Activated CD4-positive, alpha-beta T cell treated with anti-CD3 and anti-CD28 coated beads, Interleukin-2, amount 10 ng/mL, durations not matched to agents 7 days and 5 days (primary cell): ENCODE measurements at regions not wholly inside any gene's neighbourhood (a gene's known extent, or its start where the extent isn't known, plus 50 kb on each side); places are given as distances from the start of the nearest gene placed in this dataset.

Source experiments
- CTCF ChIA-PET: fragments of 350-600 bp; sonication (Branson Sonifier 250); formaldehyde crosslinking; loops from one replicate; lab custom pipeline; 2021; ENCODE audit warnings: antibody characterized with exemption; lab: Charles Lee
- POLR2A ChIA-PET: fragments of 350-600 bp; sonication (Branson Sonifier 250); formaldehyde crosslinking; loops from one replicate; lab custom pipeline; 2021; ENCODE audit warnings: antibody characterized with exemption; lab: Charles Lee
- DNase-seq: peaks from one replicate; pipeline ENCODE4 v3.0.0-alpha.2; 2020
- H3K27ac Mint-ChIP-seq: one replicate; pipeline ENCODE4 v1.8.0; 2021; ENCODE audit warnings: mild to moderate bottlenecking, moderate library complexity, mixed read lengths
- H3K27me3 Mint-ChIP-seq: one replicate; pipeline ENCODE4 v1.8.0; 2021; ENCODE audit warnings: mixed read lengths
- H3K36me3 Mint-ChIP-seq: one replicate; pipeline ENCODE4 v1.8.0; 2021; ENCODE audit warnings: low read depth, mixed read lengths
- H3K4me1 Mint-ChIP-seq: one replicate; pipeline ENCODE4 v1.8.0; 2021; ENCODE audit warnings: mixed read lengths
- H3K4me3 Mint-ChIP-seq: one replicate; pipeline ENCODE4 v1.8.0; 2021; ENCODE audit warnings: mild to moderate bottlenecking, moderate library complexity, mixed read lengths
- H3K9me3 Mint-ChIP-seq: one replicate; pipeline ENCODE4 v1.8.0; 2021; ENCODE audit warnings: mixed read lengths

DNA sequence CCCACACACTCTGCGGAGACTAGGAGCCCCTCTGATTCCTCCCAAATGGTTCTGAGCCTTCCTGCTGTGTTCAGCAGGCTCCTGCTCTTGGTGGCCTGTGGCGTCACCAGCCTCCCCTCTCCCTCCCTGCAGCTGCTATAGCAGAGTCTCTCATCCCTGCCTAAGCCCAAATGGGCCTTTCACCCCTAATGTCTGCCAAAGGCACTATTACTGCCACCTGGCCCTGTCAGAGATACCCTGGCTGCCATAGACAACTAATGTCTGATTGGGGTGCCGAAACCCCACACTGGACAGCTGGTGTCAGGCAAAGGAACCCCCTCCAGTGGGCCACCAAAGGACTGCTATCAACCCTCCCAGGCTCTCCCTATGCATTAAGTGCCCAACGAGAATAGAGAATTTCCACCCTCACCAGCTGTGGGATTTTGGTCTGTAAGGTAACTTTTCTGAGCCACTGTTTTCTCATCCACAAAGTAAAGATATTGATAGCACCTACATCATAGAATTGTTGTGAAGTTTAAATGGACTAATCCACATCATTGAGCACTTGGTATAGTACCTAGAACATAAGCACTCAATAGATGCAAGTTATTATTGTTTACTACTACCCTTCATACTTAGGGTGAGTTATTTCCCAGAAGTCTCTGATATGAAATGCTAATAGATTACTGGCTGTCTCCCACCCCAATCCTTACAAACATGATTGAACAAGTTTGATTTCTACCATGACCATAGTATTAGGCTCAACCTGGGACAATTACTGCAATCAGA, 421.3 kb downstream of the MID1IP1 start:
- DNase-seq = no peak
- ChIA-PET POLR2A (no interaction called here), CTCF (interaction anchor here (1.3 kb wide), 1 partner anchor 20 kb away, joined by 4 read pairs; no protein-coding TSS in a partner anchor)
- H3K27ac Mint-ChIP-seq = no peak overlapping the region
- H3K9me3 Mint-ChIP-seq = no peaks in the 10 kb centered on the region
- H3K4me1 Mint-ChIP-seq = no peaks in the 10 kb centered on the region
- H3K4me3 Mint-ChIP-seq = no peak overlapping the region
- H3K36me3 Mint-ChIP-seq = no peaks in the 10 kb centered on the region
- no peaks in the 10 kb centered on the region for H3K27me3 Mint-ChIP-seq

DNA sequence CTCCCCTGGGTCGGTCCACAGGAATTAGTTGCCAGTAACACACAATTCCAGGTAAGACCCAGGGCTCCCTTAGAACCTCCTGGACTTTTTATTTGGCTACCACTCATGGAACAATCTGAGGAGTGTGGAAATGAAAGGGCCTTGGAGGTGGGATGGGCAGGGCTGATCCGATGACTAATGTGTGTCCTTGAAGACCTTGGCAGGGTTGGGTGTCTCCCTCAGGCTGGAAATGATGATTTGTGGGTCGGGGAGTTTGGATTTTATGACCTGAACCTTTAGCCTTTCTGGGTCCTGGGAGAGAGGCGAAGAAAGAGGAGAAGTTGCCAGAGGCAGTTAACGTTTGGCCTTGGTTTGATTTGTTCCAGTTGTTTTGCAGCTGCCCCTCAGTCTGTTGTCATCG, 425.0 kb downstream of the MID1IP1 start:
- H3K27me3 Mint-ChIP-seq = no peaks in the 10 kb centered on the region
- ChIA-PET POLR2A (no interaction called here), CTCF (interaction anchor here (1.4 to 2.8 kb wide), 3 partner anchors 12 to 17 kb away, joined by 5 to 11 read pairs (median 10); no protein-coding TSS in a partner anchor)
- H3K4me3 Mint-ChIP-seq = no peak overlapping the region
- no peak overlapping the region for H3K27ac Mint-ChIP-seq
- DNase-seq = no peak
- H3K4me1 Mint-ChIP-seq = no peaks in the 10 kb centered on the region
- H3K9me3 Mint-ChIP-seq = no peaks in the 10 kb centered on the region
- H3K36me3 Mint-ChIP-seq = no peaks in the 10 kb centered on the region

DNA sequence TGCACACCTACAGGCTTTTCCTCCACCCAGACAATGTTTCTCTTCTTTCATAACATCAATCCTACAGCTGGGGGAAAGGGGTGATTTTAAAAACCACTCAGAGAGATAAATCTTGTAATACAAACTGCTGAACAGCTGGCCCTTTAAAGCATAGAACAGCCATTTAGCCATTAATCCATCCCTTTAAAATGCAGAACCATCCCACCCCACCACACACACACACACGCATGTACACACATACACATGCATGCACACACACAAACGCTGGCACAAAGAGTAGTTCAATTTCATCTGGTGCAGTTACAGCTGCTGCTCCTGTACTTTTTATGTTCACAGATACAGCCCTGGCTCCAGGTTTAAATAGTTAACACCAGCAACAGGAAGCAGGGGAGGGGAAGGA, 426.1 kb downstream of the MID1IP1 start:
- Mint-ChIP-seq H3K4me3 (no peak overlapping the region), H3K36me3 (no peaks in the 10 kb centered on the region), H3K27ac (no peak overlapping the region), H3K4me1 (no peaks in the 10 kb centered on the region), H3K27me3 (no peaks in the 10 kb centered on the region), H3K9me3 (no peaks in the 10 kb centered on the region)
- ChIA-PET POLR2A (no interaction called here), CTCF (interaction anchor here (1.1 to 1.4 kb wide), 2 partner anchors 12 to 505 kb away, joined by 3 read pairs; no protein-coding TSS in a partner anchor)
- DNase-seq = no peak

DNA sequence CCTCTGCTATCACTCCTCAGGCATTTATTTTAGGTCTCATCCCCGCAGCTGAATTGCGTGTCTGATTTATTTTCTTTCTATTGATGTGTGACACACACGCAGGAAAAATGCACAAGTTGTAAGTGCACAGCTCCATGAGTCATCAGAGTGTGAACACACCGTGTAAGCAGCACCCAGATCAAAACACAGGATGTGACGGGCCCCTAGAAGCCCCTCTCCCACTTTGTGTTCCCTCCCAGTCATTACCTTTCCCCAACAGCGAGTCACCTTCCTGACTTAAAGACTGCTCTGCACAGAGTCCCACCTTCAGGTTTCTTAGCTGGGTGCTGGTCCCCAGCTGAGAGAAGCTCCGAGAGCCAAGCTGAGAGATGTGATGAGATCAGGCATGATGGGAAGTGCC, 436.7 kb downstream of the MID1IP1 start:
- no peak overlapping the region for H3K27ac Mint-ChIP-seq

DNA sequence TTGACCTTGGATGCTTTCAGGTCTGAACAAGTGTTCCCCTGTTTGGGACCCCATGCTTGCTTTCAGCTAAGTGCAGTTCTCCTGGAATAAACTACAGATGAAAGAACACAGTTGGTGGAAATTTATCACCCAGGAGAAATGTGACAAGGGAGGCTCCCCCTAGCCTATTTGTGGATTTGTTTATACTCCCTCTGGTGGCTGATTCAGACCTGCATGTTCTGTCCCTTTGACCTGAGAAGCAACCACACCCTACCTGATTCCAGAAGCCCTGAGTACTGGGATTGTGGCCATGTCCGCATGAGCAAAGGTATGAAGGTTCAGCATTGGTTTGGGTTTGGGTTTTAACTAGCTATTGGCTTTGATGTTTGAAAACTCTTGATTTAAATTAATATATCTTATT, 440.9 kb downstream of the MID1IP1 start:
- Mint-ChIP-seq H3K27me3 (no peaks in the 10 kb centered on the region), H3K4me3 (no peak overlapping the region), H3K4me1 (peaks cover 6% of the 10 kb centered on the region), H3K9me3 (no peaks in the 10 kb centered on the region), H3K27ac (no peak overlapping the region), H3K36me3 (no peaks in the 10 kb centered on the region)
- CTCF ChIA-PET = interaction anchor here (0.6 to 2.5 kb wide), 6 partner anchors 12 to 569 kb away, joined by 3 to 11 read pairs (median 4); no protein-coding TSS in a partner anchor
- DNase-seq = peak; percentile 19
- POLR2A ChIA-PET = no interaction called here

More for the DNA sequence above, 436.7 kb downstream of the MID1IP1 start:
- Mint-ChIP-seq H3K36me3 (no peaks in the 10 kb centered on the region), H3K27me3 (no peaks in the 10 kb centered on the region), H3K4me1 (peaks cover 6% of the 10 kb centered on the region), H3K4me3 (no peak overlapping the region), H3K9me3 (peaks cover 6% of the 10 kb centered on the region)
- ChIA-PET CTCF (interaction anchor here (0.8 to 3.0 kb wide), 5 partner anchors 13 to 150 kb away, joined by 3 to 10 read pairs (median 3); no protein-coding TSS in a partner anchor), POLR2A (no interaction called here)
- DNase-seq = no peak

DNA sequence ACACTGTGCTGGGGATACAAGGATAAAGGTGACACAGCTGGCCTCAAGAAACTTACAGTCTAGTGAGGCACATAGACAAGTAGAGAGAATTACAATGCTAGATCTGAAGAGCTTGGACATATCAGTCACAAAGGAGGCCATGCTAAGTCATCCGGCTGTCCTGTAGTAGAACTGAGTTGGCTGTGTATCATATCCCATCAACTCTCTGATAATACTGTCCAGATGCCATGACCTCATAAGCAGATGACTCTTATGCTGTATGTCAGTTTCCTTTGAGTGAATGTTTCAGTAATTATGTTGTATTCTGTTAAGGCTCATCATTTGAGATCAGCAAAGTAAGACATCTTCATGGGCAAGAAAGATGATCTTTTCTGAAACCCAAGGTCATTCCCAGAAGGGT, 442.9 kb downstream of the MID1IP1 start:
- H3K4me1 Mint-ChIP-seq = no peaks in the 10 kb centered on the region
- POLR2A ChIA-PET = no interaction called here
- H3K27ac Mint-ChIP-seq = no peak overlapping the region
- no peaks in the 10 kb centered on the region for H3K27me3 Mint-ChIP-seq
- DNase-seq = no peak
- H3K36me3 Mint-ChIP-seq = no peaks in the 10 kb centered on the region
- no peaks in the 10 kb centered on the region for H3K9me3 Mint-ChIP-seq
- H3K4me3 Mint-ChIP-seq = no peak overlapping the region
- CTCF ChIA-PET = interaction anchor here (2.5 kb wide), 1 partner anchor 19 kb away, joined by 11 read pairs; no protein-coding TSS in a partner anchor

DNA sequence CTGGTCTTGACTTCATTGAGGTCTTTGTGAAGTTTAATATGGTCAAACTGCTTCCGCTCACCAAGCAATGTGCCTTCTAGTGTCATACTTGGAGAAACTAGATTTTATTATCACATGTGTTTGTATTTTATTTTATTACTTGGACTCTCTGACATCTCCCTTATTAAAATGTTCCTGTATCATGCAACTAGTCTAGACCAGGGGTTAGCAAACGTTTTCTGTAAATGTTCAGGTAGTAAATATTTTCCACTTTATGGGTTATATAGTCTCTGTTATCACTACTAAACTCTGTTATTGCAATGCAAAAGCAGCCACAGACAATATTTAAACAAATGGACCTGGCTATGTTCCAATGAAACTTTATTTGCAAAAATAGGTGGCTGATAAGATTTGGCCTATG, 443.8 kb downstream of the MID1IP1 start:
- CTCF ChIA-PET = no interaction called here
- Mint-ChIP-seq H3K36me3 (no peaks in the 10 kb centered on the region), H3K27me3 (no peaks in the 10 kb centered on the region), H3K4me3 (no peak overlapping the region), H3K4me1 (no peaks in the 10 kb centered on the region), H3K27ac (no peak overlapping the region), H3K9me3 (no peaks in the 10 kb centered on the region)
- POLR2A ChIA-PET = no interaction called here
- no peak for DNase-seq

DNA sequence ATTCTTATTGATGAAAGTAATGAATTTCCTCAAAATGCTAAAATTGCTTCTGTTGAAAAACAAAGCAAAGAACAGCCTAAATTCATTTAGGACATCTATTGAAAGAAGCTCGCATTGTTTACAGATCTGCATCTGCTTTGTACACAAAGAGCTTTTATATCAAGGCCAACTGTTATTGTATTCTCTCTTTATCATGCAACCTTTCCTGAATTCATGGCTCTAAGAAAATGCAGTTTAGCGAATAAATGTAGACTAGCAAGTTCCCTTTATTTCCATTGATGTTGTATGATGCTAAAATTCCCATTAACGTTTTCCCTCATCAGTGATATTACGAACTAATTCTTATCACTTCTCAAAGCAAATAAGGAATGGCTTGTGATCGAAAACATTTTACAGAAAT, 446.3 kb downstream of the MID1IP1 start:
- no peaks in the 10 kb centered on the region for H3K36me3 Mint-ChIP-seq
- CTCF ChIA-PET = interaction anchor here (1.2 kb wide), 1 partner anchor 164 kb away, joined by 3 read pairs; no protein-coding TSS in a partner anchor
- no peak for DNase-seq
- H3K4me1 Mint-ChIP-seq = peaks cover 8% of the 10 kb centered on the region
- H3K27me3 Mint-ChIP-seq = no peaks in the 10 kb centered on the region
- H3K27ac Mint-ChIP-seq = no peak overlapping the region
- no peaks in the 10 kb centered on the region for H3K9me3 Mint-ChIP-seq
- H3K4me3 Mint-ChIP-seq = no peak overlapping the region
- POLR2A ChIA-PET = no interaction called here

DNA sequence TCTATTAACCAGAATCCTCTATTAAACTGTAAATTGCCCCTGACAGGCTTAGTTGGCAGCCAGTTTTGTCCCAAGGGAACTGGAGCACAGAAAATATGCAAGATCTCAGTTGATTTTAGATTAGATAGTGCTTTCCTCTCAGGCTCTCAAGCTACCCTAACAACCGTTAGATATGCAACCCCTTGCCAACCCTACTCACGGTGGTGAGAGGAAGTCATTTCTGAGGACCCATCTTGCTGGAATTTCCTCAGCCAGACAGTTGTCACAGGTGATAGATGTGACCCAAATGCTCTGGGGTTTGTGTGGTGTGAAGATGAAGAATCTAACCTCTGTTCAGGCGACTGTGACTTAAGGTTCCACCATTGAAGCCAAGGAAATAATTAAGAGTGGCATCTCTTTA, 447.1 kb downstream of the MID1IP1 start:
- Mint-ChIP-seq H3K9me3 (no peaks in the 10 kb centered on the region), H3K27me3 (no peaks in the 10 kb centered on the region), H3K4me3 (no peak overlapping the region), H3K27ac (no peak overlapping the region), H3K4me1 (peaks cover 10% of the 10 kb centered on the region), H3K36me3 (no peaks in the 10 kb centered on the region)
- POLR2A ChIA-PET = no interaction called here
- no peak for DNase-seq
- CTCF ChIA-PET = interaction anchor here (0.6 to 1.2 kb wide), 2 partner anchors 163 to 1009 kb away, joined by 3 to 4 read pairs; no protein-coding TSS in a partner anchor

DNA sequence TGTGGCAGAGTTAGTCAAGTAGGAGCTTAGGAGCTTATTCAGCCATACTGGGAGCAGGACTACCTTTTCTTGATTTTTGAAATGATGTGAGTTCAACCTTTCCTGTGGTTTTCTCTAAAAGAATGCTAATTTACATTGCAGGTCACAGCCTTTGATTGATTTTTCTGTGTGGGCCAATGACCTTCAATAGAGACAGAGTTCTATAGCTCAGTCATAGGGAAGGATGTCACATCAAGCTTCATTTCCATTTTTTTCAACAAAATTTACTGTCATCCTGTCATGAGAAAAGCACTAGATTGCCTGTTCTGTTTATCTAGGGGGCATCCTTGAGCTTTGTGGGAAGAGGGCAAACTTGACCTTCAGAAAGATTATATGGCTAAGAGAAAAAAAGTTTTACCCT, 448.7 kb downstream of the MID1IP1 start:
- H3K9me3 Mint-ChIP-seq = no peaks in the 10 kb centered on the region
- H3K27ac Mint-ChIP-seq = no peak overlapping the region
- no peaks in the 10 kb centered on the region for H3K27me3 Mint-ChIP-seq
- DNase-seq = no peak
- POLR2A ChIA-PET = no interaction called here
- H3K4me3 Mint-ChIP-seq = no peak overlapping the region
- no peaks in the 10 kb centered on the region for H3K36me3 Mint-ChIP-seq
- H3K4me1 Mint-ChIP-seq = peaks cover 10% of the 10 kb centered on the region
- CTCF ChIA-PET = interaction anchor here (1.1 kb wide), 1 partner anchor 17 kb away, joined by 3 read pairs; no protein-coding TSS in a partner anchor

DNA sequence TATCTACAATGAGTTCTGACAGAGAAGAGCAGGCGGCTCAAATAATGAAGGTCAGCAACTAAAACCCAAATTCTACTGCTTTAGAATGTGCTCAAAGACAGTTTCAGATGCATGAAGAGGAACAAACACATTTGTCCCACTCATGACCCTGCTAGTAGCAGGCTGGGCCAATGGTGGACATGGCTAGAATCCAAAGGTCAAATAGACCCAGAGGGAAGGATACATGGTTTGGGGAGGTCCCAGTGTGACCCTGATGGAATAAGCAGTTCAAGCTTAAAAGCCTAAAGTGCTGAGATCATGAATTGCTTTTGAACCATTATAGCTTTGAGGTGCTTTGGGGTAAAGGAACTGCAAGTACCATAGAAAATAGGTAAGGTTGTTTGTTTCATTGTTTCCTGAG, 450.7 kb downstream of the MID1IP1 start:
- Mint-ChIP-seq H3K9me3 (peaks cover 4% of the 10 kb centered on the region), H3K4me1 (peaks cover 10% of the 10 kb centered on the region), H3K4me3 (no peak overlapping the region), H3K36me3 (no peaks in the 10 kb centered on the region), H3K27ac (no peak overlapping the region), H3K27me3 (no peaks in the 10 kb centered on the region)
- no peak for DNase-seq
- POLR2A ChIA-PET = no interaction called here
- CTCF ChIA-PET = no interaction called here

DNA sequence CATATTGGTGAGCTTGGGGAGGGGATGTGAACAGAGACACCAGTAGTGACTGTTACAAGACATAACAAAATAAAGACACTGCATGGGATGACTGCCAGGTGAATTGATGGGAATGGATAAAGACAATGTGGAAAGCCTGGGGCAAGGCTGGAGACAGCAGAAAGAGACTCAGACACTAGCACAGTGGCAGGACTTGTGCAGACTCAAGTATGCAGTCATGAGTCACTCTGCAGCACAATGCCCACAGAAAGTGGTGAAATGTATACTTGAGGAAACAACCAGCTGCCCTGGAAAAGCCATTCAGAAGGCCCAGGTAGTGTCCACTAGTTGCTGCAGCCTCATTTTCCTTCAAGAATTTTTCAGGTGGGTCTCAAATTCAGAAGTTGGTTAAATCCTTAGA, 452.3 kb downstream of the MID1IP1 start:
- no peaks in the 10 kb centered on the region for H3K27me3 Mint-ChIP-seq
- no peak overlapping the region for H3K4me3 Mint-ChIP-seq
- peaks cover 4% of the 10 kb centered on the region for H3K9me3 Mint-ChIP-seq
- no peaks in the 10 kb centered on the region for H3K36me3 Mint-ChIP-seq
- peaks cover 10% of the 10 kb centered on the region for H3K4me1 Mint-ChIP-seq
- CTCF ChIA-PET = interaction anchor here (0.8 to 2.8 kb wide), 5 partner anchors 12 to 409 kb away, joined by 3 to 6 read pairs (median 3); no protein-coding TSS in a partner anchor
- POLR2A ChIA-PET = no interaction called here
- no peak for DNase-seq
- H3K27ac Mint-ChIP-seq = no peak overlapping the region

DNA sequence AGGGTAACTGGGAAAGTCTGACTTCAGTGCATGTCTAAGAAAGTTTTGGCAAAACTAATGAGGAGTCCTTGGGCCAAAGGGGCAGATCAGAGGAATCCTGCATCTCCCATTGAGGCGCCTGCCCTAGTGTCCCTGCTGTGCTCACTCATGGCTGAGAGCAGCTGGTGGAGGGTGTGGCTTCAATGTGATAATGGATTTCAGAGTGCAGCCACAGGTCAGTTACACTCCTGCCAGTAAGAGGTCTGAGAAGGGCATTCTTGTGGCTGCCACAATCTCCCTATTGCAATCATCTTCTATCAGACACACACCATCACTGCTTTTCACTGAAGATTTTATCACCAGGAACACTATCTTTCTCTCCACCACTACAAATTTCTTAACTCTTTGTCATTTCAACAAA, 457.1 kb downstream of the MID1IP1 start:
- H3K27ac Mint-ChIP-seq = no peak overlapping the region
- POLR2A ChIA-PET = no interaction called here
- no peak for DNase-seq
- no peak overlapping the region for H3K4me3 Mint-ChIP-seq
- H3K27me3 Mint-ChIP-seq = no peaks in the 10 kb centered on the region
- CTCF ChIA-PET = interaction anchor here (1.0 to 1.3 kb wide), 2 partner anchors 17 to 35 kb away, joined by 3 to 4 read pairs; no protein-coding TSS in a partner anchor
- H3K36me3 Mint-ChIP-seq = no peaks in the 10 kb centered on the region
- peaks cover 4% of the 10 kb centered on the region for H3K9me3 Mint-ChIP-seq
- peaks cover 9% of the 10 kb centered on the region for H3K4me1 Mint-ChIP-seq
